Lung (tissue), 11 donors: ENCODE measurements at regions not wholly inside any gene's neighbourhood (a gene's known extent, or its start where the extent isn't known, plus 50 kb on each side); places are given as distances from the start of the nearest gene placed in this dataset.

Experiments
- ATAC-seq: fragments of 200-7000 bp; cut with Tn5 transposase; one replicate; pipeline ENCODE4 v1.9.1; 2020; ENCODE audit warnings: moderate number of reproducible peaks; ENCODE audit not compliant: insufficient read depth, low FRiP score
- DNase-seq, 3 donors: peaks; one replicate each; pipeline ENCODE4 v3.0.0-alpha.2; 2013 to 2017
- H3K27ac ChIP-seq, 2 donors: one replicate each; pipeline ENCODE4 v1.5.1; 2013; ENCODE audit warnings: mild to moderate bottlenecking in 2 of 2, moderate library complexity in 2 of 2, control low read depth in 1 of 2, inconsistent platforms in 1 of 2, low read depth in 1 of 2, low read length in 1 of 2
- H3K27me3 ChIP-seq, 3 donors: one replicate each; pipeline ENCODE4 v1.5.1; 2013; ENCODE audit warnings: low read length in 2 of 3; ENCODE audit not compliant: control insufficient read depth in 3 of 3, insufficient read depth in 3 of 3
- H3K36me3 ChIP-seq, 4 donors: one replicate each; pipeline ENCODE4 v1.5.1; 2013; ENCODE audit warnings: low read length in 4 of 4, mild to moderate bottlenecking in 1 of 4, moderate library complexity in 1 of 4; ENCODE audit not compliant: control insufficient read depth in 4 of 4, insufficient read depth in 4 of 4
- H3K4me1 ChIP-seq, 5 donors: one replicate each; pipeline ENCODE4 v1.5.1; 2013; ENCODE audit warnings: low read length in 5 of 5, mild to moderate bottlenecking in 2 of 5, moderate library complexity in 1 of 5; ENCODE audit not compliant: control insufficient read depth in 5 of 5, insufficient read depth in 5 of 5
- H3K4me3 ChIP-seq: one replicate; pipeline ENCODE4 v1.5.1; 2013; ENCODE audit warnings: mild to moderate bottlenecking, control low read depth, moderate library complexity
- H3K9ac ChIP-seq, 2 donors: one replicate each; pipeline ENCODE4 v1.5.1; 2013; ENCODE audit warnings: low read length in 2 of 2, control low read depth in 1 of 2; ENCODE audit not compliant: insufficient read depth in 1 of 2
- H3K9me3 ChIP-seq, 4 donors: one replicate each; pipeline ENCODE4 v1.5.1; 2013; ENCODE audit warnings: low read length in 3 of 4, mild to moderate bottlenecking in 1 of 4, moderate library complexity in 1 of 4; ENCODE audit not compliant: control insufficient read depth in 4 of 4, insufficient read depth in 3 of 4
- CTCF ChIP-seq: IDR thresholded peaks from 2 replicates; pipeline ENCODE4 v1.5.1; 2012; ENCODE audit warnings: mild to moderate bottlenecking; ENCODE audit errors: control extremely low read depth, extremely low read depth
- WGBS, 2 donors: extraction: QIAGEN DNeasy Blood & Tissue Kit; methylation state at CpG; one replicate each; pipeline ENCODE4 v1.1.7; 2013; 5-methylcytosine and 5-hydroxymethylcytosine counted together
- donor health status: control.
- donor health status: control.
- donor health status: Bipolar disorder and iron deficiency.
- donor health status: healthy.
- donor health status: DM: yes; HTN: yes; CAD: no.

- H3K36me3 ChIP-seq = no peaks in the 10 kb centered on the region
- WGBS, 2 donors = 91 to 92% methylated on average over 14 of the region's 14 CpGs
- H3K4me3 ChIP-seq = no peak overlapping the region
- no peak overlapping the region for H3K27ac ChIP-seq
- ATAC-seq (no peak), DNase-seq (peak in 1 of 3 donors; percentile 6)
- no peak overlapping the region for H3K9ac ChIP-seq
- H3K27me3 ChIP-seq = peaks cover 0 to 2% (median 0%) of the 10 kb centered on the region in 3 donors
- H3K9me3 ChIP-seq = peaks cover 0 to 2% (median 0%) of the 10 kb centered on the region in 4 donors
- H3K4me1 ChIP-seq = peaks cover 0 to 2% (median 0%) of the 10 kb centered on the region in 5 donors
- no peak for TF ChIP-seq CTCF
Observed at GRCh38 chr11:71151561-71151960, 100.8 kb downstream of the SHANK2 start.

GRCh38 chr11:71150859-71151258 lies 101.5 kb downstream of the SHANK2 start:
- peaks cover 0 to 2% (median 0%) of the 10 kb centered on the region in 3 donors for H3K27me3 ChIP-seq
- peaks cover 0 to 2% (median 0%) of the 10 kb centered on the region in 4 donors for H3K9me3 ChIP-seq
- TF ChIP-seq CTCF = no peak
- H3K9ac ChIP-seq = no peak overlapping the region
- 95% methylated on average over 8 of the region's 8 CpGs for WGBS, 2 donors
- H3K4me3 ChIP-seq = no peak overlapping the region
- no peak for ATAC-seq
- no peaks in the 10 kb centered on the region for H3K36me3 ChIP-seq
- peaks cover 0 to 2% (median 0%) of the 10 kb centered on the region in 5 donors for H3K4me1 ChIP-seq
- no peak overlapping the region for H3K27ac ChIP-seq
- DNase-seq = no peak

- TF ChIP-seq CTCF = no peak
- peaks cover 0 to 2% (median 0%) of the 10 kb centered on the region in 5 donors for H3K4me1 ChIP-seq
- H3K27ac ChIP-seq = no peak overlapping the region
- no peak for DNase-seq
- 80% methylated on average over 8 of the region's 8 CpGs for WGBS, 2 donors
- no peak overlapping the region for H3K4me3 ChIP-seq
- no peaks in the 10 kb centered on the region for H3K36me3 ChIP-seq
- H3K9me3 ChIP-seq = peaks cover 0 to 4% (median 0%) of the 10 kb centered on the region in 4 donors
- H3K9ac ChIP-seq = no peak overlapping the region
- H3K27me3 ChIP-seq = peaks cover 0 to 2% (median 0%) of the 10 kb centered on the region in 3 donors
- ATAC-seq = no peak
Observed at GRCh38 chr11:71148716-71149115, 103.7 kb downstream of the SHANK2 start.

GRCh38 chr11:71147331-71147730 lies 105.0 kb downstream of the SHANK2 start:
- no peak for ATAC-seq
- H3K27ac ChIP-seq = no peak overlapping the region
- no peak for DNase-seq

More at GRCh38 chr11:71147331-71147730, 105.0 kb downstream of the SHANK2 start:
- H3K27me3 ChIP-seq = peaks cover 0 to 2% (median 0%) of the 10 kb centered on the region in 3 donors
- H3K36me3 ChIP-seq = no peaks in the 10 kb centered on the region
- H3K9ac ChIP-seq = no peak overlapping the region
- 92 to 95% methylated on average over 13 to 14 of the region's 14 CpGs for WGBS, 2 donors
- no peaks in the 10 kb centered on the region for H3K4me1 ChIP-seq
- peaks cover 0 to 4% (median 0%) of the 10 kb centered on the region in 4 donors for H3K9me3 ChIP-seq
- no peak for TF ChIP-seq CTCF
- no peak overlapping the region for H3K4me3 ChIP-seq
